SK-N-SH treated with all-trans-retinoic acid at 6 μM for 48 hours (cell line): ENCODE measurements at regions not wholly inside any gene's neighbourhood (a gene's known extent, or its start where the extent isn't known, plus 50 kb on each side); places are given as distances from the start of the nearest gene placed in this dataset.

Source experiments
- ATAC-seq: fragments of 200-7000 bp; cut with Tn5 transposase; 3 replicates; pipeline ENCODE4 v1.9.1; 2020; ENCODE audit warnings: mild to moderate bottlenecking, moderate library complexity
- ARNTL ChIP-seq: fragments of 450-650 bp; formaldehyde crosslinking; IDR thresholded peaks from 2 replicates; pipeline ENCODE4 v1.5.0; 2020; ENCODE audit warnings: low read depth, mild to moderate bottlenecking, moderate library complexity, borderline replicate concordance
- BACH2 ChIP-seq: fragments of 250-450 bp; sonication (Bioruptor Pico); IDR thresholded peaks from 2 replicates; pipeline ENCODE4 v1.9.0; 2021; ENCODE audit warnings: mild to moderate bottlenecking, borderline replicate concordance
- CREB5 ChIP-seq: fragments of 250-450 bp; sonication (Bioruptor Pico); IDR thresholded peaks from 2 replicates; pipeline ENCODE4 v1.5.1; 2020; ENCODE audit warnings: low read depth, mild to moderate bottlenecking, moderate library complexity
- CSDC2 ChIP-seq: fragments of 250-450 bp; sonication (Bioruptor Pico); IDR thresholded peaks from 2 replicates; pipeline ENCODE4 v1.5.0; 2020; ENCODE audit warnings: mild to moderate bottlenecking, moderate library complexity
- CSRNP3 ChIP-seq: fragments of 250-450 bp; sonication (Bioruptor Pico); IDR thresholded peaks from 2 replicates; pipeline ENCODE4 v1.5.1; 2021; ENCODE audit warnings: mild to moderate bottlenecking, moderate library complexity
- ESRRG ChIP-seq: fragments of 250-450 bp; sonication (Bioruptor Pico); IDR thresholded peaks from 2 replicates; pipeline ENCODE4 v1.6.1; 2021; ENCODE audit warnings: mild to moderate bottlenecking
- GLIS3 ChIP-seq: fragments of 250-450 bp; sonication (Bioruptor Pico); IDR thresholded peaks from 2 replicates; pipeline ENCODE4 v1.5.0; 2020; ENCODE audit warnings: mild to moderate bottlenecking, moderate library complexity
- ISL1 ChIP-seq: fragments of 250-450 bp; sonication (Bioruptor Pico); IDR thresholded peaks from 2 replicates; pipeline ENCODE4 v2.1.2; 2022; ENCODE audit warnings: mild to moderate bottlenecking, moderate library complexity
- OSR1 ChIP-seq: fragments of 250-450 bp; sonication (Bioruptor Pico); IDR thresholded peaks from 2 replicates; pipeline ENCODE4 v1.8.0; 2022; ENCODE audit warnings: moderate library complexity, mild to moderate bottlenecking, inconsistent platforms
- PATZ1 ChIP-seq: fragments of 250-450 bp; sonication (Bioruptor Pico); IDR thresholded peaks from 2 replicates; pipeline ENCODE4 v1.8.0; 2020; ENCODE audit warnings: mild to moderate bottlenecking, moderate library complexity, borderline replicate concordance
- POU6F1 ChIP-seq: fragments of 250-450 bp; sonication (Bioruptor Pico); IDR thresholded peaks from 2 replicates; pipeline ENCODE4 v1.8.0; 2021; ENCODE audit warnings: low read depth, mild to moderate bottlenecking, moderate library complexity, borderline replicate concordance
- PPARA ChIP-seq: fragments of 250-450 bp; sonication (Bioruptor Pico); IDR thresholded peaks from 2 replicates; pipeline ENCODE4 v1.5.0; 2020; ENCODE audit warnings: mild to moderate bottlenecking, borderline replicate concordance
- RARB ChIP-seq: fragments of 250-450 bp; sonication (Bioruptor Pico); IDR thresholded peaks from 2 replicates; pipeline ENCODE4 v1.8.0; 2021; ENCODE audit warnings: mild to moderate bottlenecking, moderate library complexity
- TCF4 ChIP-seq: fragments of 250-450 bp; sonication (Bioruptor Pico); IDR thresholded peaks from 2 replicates; pipeline ENCODE4 v1.8.0; 2021; ENCODE audit warnings: mild to moderate bottlenecking, moderate library complexity, borderline replicate concordance
- TOX ChIP-seq: fragments of 250-450 bp; sonication (Bioruptor Pico); IDR thresholded peaks from 2 replicates; pipeline ENCODE4 v1.8.0; 2021; ENCODE audit warnings: mild to moderate bottlenecking, moderate library complexity, borderline replicate concordance
- TSHZ2 ChIP-seq: fragments of 250-450 bp; sonication (Bioruptor Pico); IDR thresholded peaks from 2 replicates; pipeline ENCODE4 v1.5.0; 2020; ENCODE audit warnings: mild to moderate bottlenecking, moderate library complexity
- ZC3H10 ChIP-seq: fragments of 250-450 bp; sonication (Bioruptor Pico); IDR thresholded peaks from 2 replicates; pipeline ENCODE4 v1.5.1; 2021; ENCODE audit warnings: mild to moderate bottlenecking, moderate library complexity
- ZFP30 ChIP-seq: fragments of 450-650 bp; formaldehyde crosslinking; IDR thresholded peaks from 2 replicates; pipeline ENCODE4 v1.5.0; 2022; ENCODE audit warnings: mild to moderate bottlenecking, moderate library complexity
- ZNF565 ChIP-seq: fragments of 450-650 bp; formaldehyde crosslinking; conservative IDR thresholded peaks from 2 replicates; pipeline ENCODE4 v1.5.0; 2020; ENCODE audit warnings: low read depth, mild to moderate bottlenecking, moderate library complexity
- ZNF70 ChIP-seq: fragments of 450-650 bp; formaldehyde crosslinking; IDR thresholded peaks from 2 replicates; pipeline ENCODE4 v1.5.0; 2020; ENCODE audit warnings: mild to moderate bottlenecking, moderate library complexity
- ZNF8 ChIP-seq: fragments of 450-650 bp; formaldehyde crosslinking; IDR thresholded peaks from 2 replicates; pipeline ENCODE4 v1.5.0; 2020; ENCODE audit warnings: mild to moderate bottlenecking, moderate library complexity

- TF ChIP-seq ZC3H10 (CRISPR knock-in tag) (no peak), BACH2 (no peak), ESRRG (no peak), GLIS3 (CRISPR knock-in tag) (no peak), CREB5 (CRISPR knock-in tag) (no peak), PPARA (CRISPR knock-in tag) (no peak), ISL1 (CRISPR knock-in tag) (no peak), OSR1 (CRISPR knock-in tag) (no peak), PATZ1 (no peak), RARB (CRISPR knock-in tag) (no peak), ZNF70 (CRISPR knock-in tag) (no peak), ZNF565 (CRISPR knock-in tag) (no peak), POU6F1 (CRISPR knock-in tag) (no peak), ZFP30 (CRISPR knock-in tag) (no peak), CSRNP3 (no peak), ZNF8 (CRISPR knock-in tag) (no peak), TSHZ2 (no peak), CSDC2 (no peak), TCF4 (CRISPR knock-in tag) (no peak)
Observed at GRCh38 chr2:33730804-33731203, 131.7 kb upstream of the FAM98A start.

GRCh38 chr2:33730193-33730592 is 131.1 kb upstream of the FAM98A start:
- TF ChIP-seq ARNTL (CRISPR knock-in tag): no peak
- no peak for ATAC-seq

More at GRCh38 chr2:33730804-33731203, 131.7 kb upstream of the FAM98A start:
- ATAC-seq: no peak

- TF ChIP-seq ESRRG: no peak
- no peak for TF ChIP-seq CSDC2
- TF ChIP-seq TOX (CRISPR knock-in tag): no peak
- TF ChIP-seq TCF4 (CRISPR knock-in tag): no peak
- TF ChIP-seq ZNF70 (CRISPR knock-in tag): no peak
- TF ChIP-seq ZFP30 (CRISPR knock-in tag): no peak
- no peak for TF ChIP-seq CREB5 (CRISPR knock-in tag)
- no peak for TF ChIP-seq BACH2
- no peak for TF ChIP-seq CSRNP3
- no peak for TF ChIP-seq ZC3H10 (CRISPR knock-in tag)
- ATAC-seq: no peak
Observed at GRCh38 chr2:33729353-33729752, 130.3 kb upstream of the FAM98A start.
